PC-3 (cell line): ENCODE measurements at regions not wholly inside any gene's neighbourhood (a gene's known extent, or its start where the extent isn't known, plus 50 kb on each side); places are given as distances from the start of the nearest gene placed in this dataset.
"Not testable (repeated sequence)": the region's sequence is repeated elsewhere in the genome, so short reads cannot be mapped to it uniquely, and the experiment has no call there.

ENCODE experiments used
- ATAC-seq: fragments of 200-7000 bp; cut with Tn5 transposase; 2 replicates; pipeline ENCODE4 v1.9.1; 2020; ENCODE audit warnings: mild to moderate bottlenecking, moderate library complexity
- BruUV-seq: library from RNA; stranded (reverse); fragments of 400-500 nt; replicated peaks from 2 replicates; lab custom pipeline; 2021; lab: Mats Ljungman, UMichigan
- CTCF ChIA-PET: fragments of 300-600 bp; sonication (Branson Sonifier 250); formaldehyde crosslinking; loops from one replicate; lab custom pipeline; 2022; ENCODE audit warnings: antibody characterized with exemption; lab: Charles Lee
- POLR2A ChIA-PET: fragments of 300-600 bp; sonication (Branson Sonifier 250); formaldehyde crosslinking; loops from one replicate; lab custom pipeline; 2022; ENCODE audit warnings: antibody characterized with exemption; ENCODE audit not compliant: unreplicated experiment; lab: Charles Lee
- DNase-seq: peaks from one replicate; pipeline ENCODE4 v3.0.0-alpha.2; 2015
- H2AFZ ChIP-seq: fragments of 300-600 bp; sonication (generic); 2 replicates; pipeline ENCODE4 v1.6.0; 2016; ENCODE audit warnings: antibody characterized with exemption, low read length
- H3F3A ChIP-seq: fragments of 300-600 bp; sonication (generic); one replicate; pipeline ENCODE4 v1.6.0; 2017; ENCODE audit warnings: antibody characterized with exemption, low read length, control low read depth, mild to moderate bottlenecking; ENCODE audit not compliant: unreplicated experiment
- H3K27ac ChIP-seq: fragments of 300-600 bp; sonication (generic); 2 replicates; pipeline ENCODE4 v1.5.1; 2016; ENCODE audit warnings: mild to moderate bottlenecking, low read length
- H3K27me3 ChIP-seq: fragments of 300-600 bp; sonication (generic); 2 replicates; pipeline ENCODE4 v1.6.1; 2016; ENCODE audit warnings: low read length, mixed read lengths
- H3K36me3 ChIP-seq: fragments of 300-600 bp; sonication (generic); 2 replicates; pipeline ENCODE4 v1.6.1; 2016; ENCODE audit warnings: low read depth, mixed run types, low read length, mixed read lengths
- H3K4me1 ChIP-seq: fragments of 300-600 bp; sonication (generic); 2 replicates; pipeline ENCODE4 v1.5.1; 2016; ENCODE audit warnings: low read length; ENCODE audit not compliant: insufficient read depth
- H3K4me2 ChIP-seq: fragments of 300-600 bp; sonication (generic); 2 replicates; pipeline ENCODE4 v1.6.0; 2016; ENCODE audit warnings: low read length
- H3K4me3 ChIP-seq: fragments of 300-600 bp; sonication (generic); 2 replicates; pipeline ENCODE4 v1.5.1; 2016; ENCODE audit warnings: mild to moderate bottlenecking, low read length, mixed read lengths
- H3K79me2 ChIP-seq: fragments of 300-600 bp; sonication (generic); 2 replicates; pipeline ENCODE4 v1.6.1; 2017; ENCODE audit warnings: low read length, mixed read lengths
- H3K9ac ChIP-seq: fragments of 300-600 bp; sonication (generic); 2 replicates; pipeline ENCODE4 v1.6.0; 2016; ENCODE audit warnings: mild to moderate bottlenecking, low read length
- H3K9me2 ChIP-seq: fragments of 300-600 bp; sonication (generic); replicated peaks from 2 replicates; pipeline ENCODE4 v1.6.1; 2016; ENCODE audit warnings: mixed run types, low read length, mixed read lengths
- H3K9me3 ChIP-seq: fragments of 300-600 bp; sonication (generic); 2 replicates; pipeline ENCODE4 v1.6.1; 2016; ENCODE audit warnings: low read length, mixed read lengths
- H4K20me1 ChIP-seq: fragments of 300-600 bp; sonication (generic); 2 replicates; pipeline ENCODE4 v1.6.1; 2016; ENCODE audit warnings: low read length, mixed read lengths
- EZH2 ChIP-seq: fragments of 300-600 bp; sonication (generic); IDR thresholded peaks from one replicate; pipeline ENCODE4 v1.6.1; 2017; ENCODE audit warnings: antibody characterized with exemption, mild to moderate bottlenecking, low read length; ENCODE audit not compliant: unreplicated experiment
- EZH2phosphoT487 ChIP-seq: fragments of 300-600 bp; sonication (generic); IDR thresholded peaks from 2 replicates; pipeline ENCODE4 v1.6.1; 2018; ENCODE audit warnings: mild to moderate bottlenecking, antibody characterized with exemption, low read length, borderline replicate concordance
- intact Hi-C: fragments of 100-400 bp; cut with micrococcal nuclease; formaldehyde crosslinking; loops from 2 replicates; pipeline ENCODE4 v1.9.0; 2023
- TF ChIP-seq, protein P1 (sequence below): fragments of 300-600 bp; sonication (generic); conservative IDR thresholded peaks from 2 replicates; pipeline ENCODE4 v1.5.1; 2017; ENCODE audit warnings: antibody characterized with exemption, low read depth, mild to moderate bottlenecking, low read length

DNA sequence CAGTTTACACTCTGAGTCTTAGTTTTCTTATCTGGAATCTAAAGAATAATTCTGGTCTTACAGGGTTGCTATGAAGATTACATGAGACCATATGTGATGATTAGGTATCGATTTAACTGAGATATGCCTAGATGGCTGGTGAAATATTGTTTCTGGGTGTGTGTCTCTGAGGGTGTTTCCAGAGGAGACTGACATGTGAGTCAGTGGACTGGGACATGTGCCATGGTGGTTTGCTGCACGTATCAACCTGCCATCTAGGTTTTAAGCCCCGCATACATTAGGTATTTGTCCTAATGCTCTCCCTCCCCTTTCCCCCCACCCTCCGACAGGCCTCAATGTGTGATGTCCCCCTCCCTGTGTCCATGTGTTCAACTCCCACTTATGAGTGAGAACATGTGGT, 186.0 kb upstream of the CXorf66 start:
- Histone ChIP-seq H3K9ac (no peak overlapping the region), H3K4me1 (no peaks in the 10 kb centered on the region), H3K4me3 (no peak overlapping the region), H4K20me1 (no peaks in the 10 kb centered on the region), H3F3A (no peaks in the 10 kb centered on the region), H3K9me3 (no peaks in the 10 kb centered on the region), H2AFZ (no peak overlapping the region), H3K36me3 (no peaks in the 10 kb centered on the region), H3K9me2 (no peaks in the 10 kb centered on the region), H3K4me2 (no peak overlapping the region), H3K27ac (no peak overlapping the region), H3K79me2 (no peaks in the 10 kb centered on the region), H3K27me3 (no peaks in the 10 kb centered on the region)
- intact Hi-C loops: no loop called here
- TF ChIP-seq, protein P1, sequence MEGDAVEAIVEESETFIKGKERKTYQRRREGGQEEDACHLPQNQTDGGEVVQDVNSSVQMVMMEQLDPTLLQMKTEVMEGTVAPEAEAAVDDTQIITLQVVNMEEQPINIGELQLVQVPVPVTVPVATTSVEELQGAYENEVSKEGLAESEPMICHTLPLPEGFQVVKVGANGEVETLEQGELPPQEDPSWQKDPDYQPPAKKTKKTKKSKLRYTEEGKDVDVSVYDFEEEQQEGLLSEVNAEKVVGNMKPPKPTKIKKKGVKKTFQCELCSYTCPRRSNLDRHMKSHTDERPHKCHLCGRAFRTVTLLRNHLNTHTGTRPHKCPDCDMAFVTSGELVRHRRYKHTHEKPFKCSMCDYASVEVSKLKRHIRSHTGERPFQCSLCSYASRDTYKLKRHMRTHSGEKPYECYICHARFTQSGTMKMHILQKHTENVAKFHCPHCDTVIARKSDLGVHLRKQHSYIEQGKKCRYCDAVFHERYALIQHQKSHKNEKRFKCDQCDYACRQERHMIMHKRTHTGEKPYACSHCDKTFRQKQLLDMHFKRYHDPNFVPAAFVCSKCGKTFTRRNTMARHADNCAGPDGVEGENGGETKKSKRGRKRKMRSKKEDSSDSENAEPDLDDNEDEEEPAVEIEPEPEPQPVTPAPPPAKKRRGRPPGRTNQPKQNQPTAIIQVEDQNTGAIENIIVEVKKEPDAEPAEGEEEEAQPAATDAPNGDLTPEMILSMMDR: no peak
- no peak for TF ChIP-seq EZH2phosphoT487
- no peak for TF ChIP-seq EZH2
- DNase-seq: peak; percentile 27
- POLR2A ChIA-PET: no interaction called here
- BruUV-seq: no TSS peak
- CTCF ChIA-PET: no interaction called here
- ATAC-seq: no peak

- DNase-seq (no peak), ATAC-seq (no peak)
- BruUV-seq: no TSS peak
- TF ChIP-seq EZH2phosphoT487 (no peak), EZH2 (no peak)
- TF ChIP-seq, protein P1: no peak
- Histone ChIP-seq H3K9me2 (no peaks in the 10 kb centered on the region), H3K36me3 (no peaks in the 10 kb centered on the region), H3K4me3 (no peak overlapping the region), H3K4me1 (no peaks in the 10 kb centered on the region), H2AFZ (no peak overlapping the region), H3K27me3 (no peaks in the 10 kb centered on the region), H3K9me3 (no peaks in the 10 kb centered on the region), H3F3A (no peaks in the 10 kb centered on the region), H3K27ac (no peak overlapping the region), H3K9ac (no peak overlapping the region), H4K20me1 (no peaks in the 10 kb centered on the region), H3K79me2 (no peaks in the 10 kb centered on the region), H3K4me2 (no peak overlapping the region)
- CTCF ChIA-PET: no interaction called here
- intact Hi-C loops: no loop called here
- POLR2A ChIA-PET: no interaction called here
Measured at GRCh38 chrX:140149761-140150160, 184.4 kb upstream of the CXorf66 start.

- intact Hi-C loops: loop anchor here (5.0 kb wide), 1 partner anchor 84 kb away; no protein-coding TSS in a partner anchor
- no peak overlapping the region for H2AFZ ChIP-seq
- no peaks in the 10 kb centered on the region for H3K27me3 ChIP-seq
- H3K27ac ChIP-seq: no peak overlapping the region
- H3K9me3 ChIP-seq: no peaks in the 10 kb centered on the region
- ChIA-PET POLR2A (no interaction called here), CTCF (no interaction called here)
- no peak overlapping the region for H3K4me3 ChIP-seq
- no peaks in the 10 kb centered on the region for H3F3A ChIP-seq
- H3K79me2 ChIP-seq: no peaks in the 10 kb centered on the region
- no peaks in the 10 kb centered on the region for H3K9me2 ChIP-seq
- H3K9ac ChIP-seq: no peak overlapping the region
- ATAC-seq (0 out of 2 replicates have a peak, but pooled peaks have one; percentile 45), DNase-seq (peak; percentile 54)
- no peaks in the 10 kb centered on the region for H3K4me1 ChIP-seq
- BruUV-seq: no TSS peak
- H4K20me1 ChIP-seq: no peaks in the 10 kb centered on the region
- no peak overlapping the region for H3K4me2 ChIP-seq
- TF ChIP-seq EZH2phosphoT487: no peak
- TF ChIP-seq, protein P1: peak; percentile 61
- no peaks in the 10 kb centered on the region for H3K36me3 ChIP-seq
Measured at GRCh38 chrX:140141444-140142029, 176.2 kb upstream of the CXorf66 start.

GRCh38 chrX:140138492-140138891, 173.2 kb upstream of the CXorf66 start:
- H3K4me1 ChIP-seq, H3K9me2 ChIP-seq, H3K9ac ChIP-seq, H2AFZ ChIP-seq, H4K20me1 ChIP-seq, H3K27me3 ChIP-seq, H3K4me3 ChIP-seq, DNase-seq, POLR2A ChIA-PET, BruUV-seq, intact Hi-C loops, H3F3A ChIP-seq, ATAC-seq, CTCF ChIA-PET, H3K79me2 ChIP-seq, H3K27ac ChIP-seq, H3K9me3 ChIP-seq, H3K36me3 ChIP-seq, H3K4me2 ChIP-seq: not testable (repeated sequence)
